IPS-18a (cell line): ENCODE measurements at regions not wholly inside any gene's neighbourhood (a gene's known extent, or its start where the extent isn't known, plus 50 kb on each side); places are given as distances from the start of the nearest gene placed in this dataset.

Source experiments
- H3K27ac ChIP-seq: one replicate; pipeline ENCODE4 v1.5.1; 2013; ENCODE audit warnings: low read length
- H3K27me3 ChIP-seq: one replicate; pipeline ENCODE4 v1.6.1; 2013; ENCODE audit warnings: mild to moderate bottlenecking, low read length; ENCODE audit not compliant: control insufficient read depth, insufficient read depth
- H3K36me3 ChIP-seq: one replicate; pipeline ENCODE4 v1.6.1; 2013; ENCODE audit warnings: low read depth, low read length; ENCODE audit not compliant: control insufficient read depth
- H3K4me1 ChIP-seq: one replicate; pipeline ENCODE4 v1.6.1; 2013; ENCODE audit warnings: low read depth, low read length; ENCODE audit not compliant: control insufficient read depth
- H3K4me3 ChIP-seq: one replicate; pipeline ENCODE4 v1.5.1; 2013; ENCODE audit warnings: low read length
- H3K9ac ChIP-seq: one replicate; pipeline ENCODE4 v1.6.1; 2013; ENCODE audit warnings: mild to moderate bottlenecking, low read length, moderate library complexity
- H3K9me3 ChIP-seq: one replicate; pipeline ENCODE4 v1.6.1; 2013; ENCODE audit warnings: low read depth, low read length; ENCODE audit not compliant: control insufficient read depth

GRCh38 chr5:89443508-89443907 is 560.5 kb upstream of the MEF2C start:
- Histone ChIP-seq H3K4me3 (no peak overlapping the region), H3K27me3 (no peaks in the 10 kb centered on the region), H3K36me3 (no peaks in the 10 kb centered on the region), H3K4me1 (peaks cover 16% of the 10 kb centered on the region), H3K9me3 (no peaks in the 10 kb centered on the region), H3K9ac (no peak overlapping the region), H3K27ac (no peak overlapping the region)

- no peaks in the 10 kb centered on the region for H3K27me3 ChIP-seq
- H3K4me3 ChIP-seq, result no peak overlapping the region
- H3K36me3 ChIP-seq, result no peaks in the 10 kb centered on the region
- no peak overlapping the region for H3K27ac ChIP-seq
- H3K4me1 ChIP-seq, result peaks cover under 1% of the 10 kb centered on the region
- H3K9me3 ChIP-seq, result no peaks in the 10 kb centered on the region
- no peak overlapping the region for H3K9ac ChIP-seq
These were observed 559.0 kb upstream of the MEF2C start for GRCh38 chr5:89441965-89442364.

- H3K4me1 ChIP-seq, result no peaks in the 10 kb centered on the region
- H3K9me3 ChIP-seq, result no peaks in the 10 kb centered on the region
- H3K27ac ChIP-seq, result no peak overlapping the region
- H3K4me3 ChIP-seq, result no peak overlapping the region
- no peaks in the 10 kb centered on the region for H3K36me3 ChIP-seq
- no peak overlapping the region for H3K9ac ChIP-seq
- no peaks in the 10 kb centered on the region for H3K27me3 ChIP-seq
These were observed 557.7 kb upstream of the MEF2C start for GRCh38 chr5:89440670-89441069.

GRCh38 chr5:89437450-89438435 is 554.8 kb upstream of the MEF2C start:
- H3K27ac ChIP-seq, result no peak overlapping the region

GRCh38 chr5:89436464-89436863 is 553.5 kb upstream of the MEF2C start:
- Histone ChIP-seq H3K9ac (no peak overlapping the region), H3K36me3 (no peaks in the 10 kb centered on the region), H3K27ac (no peak overlapping the region), H3K9me3 (no peaks in the 10 kb centered on the region), H3K4me1 (peaks cover 4% of the 10 kb centered on the region), H3K4me3 (no peak overlapping the region), H3K27me3 (no peaks in the 10 kb centered on the region)

More at GRCh38 chr5:89437450-89438435, 554.8 kb upstream of the MEF2C start:
- H3K27me3 ChIP-seq, result no peaks in the 10 kb centered on the region
- peaks cover 2% of the 10 kb centered on the region for H3K4me1 ChIP-seq
- no peaks in the 10 kb centered on the region for H3K9me3 ChIP-seq
- H3K36me3 ChIP-seq, result no peaks in the 10 kb centered on the region
- no peak overlapping the region for H3K4me3 ChIP-seq
- H3K9ac ChIP-seq, result no peak overlapping the region

GRCh38 chr5:89435347-89435746 is 552.4 kb upstream of the MEF2C start:
- H3K36me3 ChIP-seq, result no peaks in the 10 kb centered on the region
- H3K4me3 ChIP-seq, result no peak overlapping the region
- no peaks in the 10 kb centered on the region for H3K9me3 ChIP-seq
- peaks cover 4% of the 10 kb centered on the region for H3K4me1 ChIP-seq
- H3K27ac ChIP-seq, result no peak overlapping the region
- H3K27me3 ChIP-seq, result no peaks in the 10 kb centered on the region
- H3K9ac ChIP-seq, result no peak overlapping the region

GRCh38 chr5:89428624-89429023 is 545.6 kb upstream of the MEF2C start:
- Histone ChIP-seq H3K36me3 (no peaks in the 10 kb centered on the region), H3K9ac (no peak overlapping the region), H3K4me1 (peaks cover 4% of the 10 kb centered on the region), H3K4me3 (no peak overlapping the region), H3K27me3 (no peaks in the 10 kb centered on the region), H3K27ac (no peak overlapping the region), H3K9me3 (no peaks in the 10 kb centered on the region)

GRCh38 chr5:89425062-89425461 is 542.1 kb upstream of the MEF2C start:
- no peak overlapping the region for H3K27ac ChIP-seq
- H3K36me3 ChIP-seq, result no peaks in the 10 kb centered on the region

GRCh38 chr5:89421035-89421434 is 538.1 kb upstream of the MEF2C start:
- H3K9me3 ChIP-seq, result no peaks in the 10 kb centered on the region
- no peak overlapping the region for H3K27ac ChIP-seq
- no peaks in the 10 kb centered on the region for H3K4me1 ChIP-seq
- H3K4me3 ChIP-seq, result no peak overlapping the region
- H3K36me3 ChIP-seq, result no peaks in the 10 kb centered on the region
- no peak overlapping the region for H3K9ac ChIP-seq
- no peaks in the 10 kb centered on the region for H3K27me3 ChIP-seq

More at GRCh38 chr5:89425062-89425461, 542.1 kb upstream of the MEF2C start:
- Histone ChIP-seq H3K27me3 (no peaks in the 10 kb centered on the region), H3K9ac (no peak overlapping the region), H3K9me3 (no peaks in the 10 kb centered on the region), H3K4me3 (no peak overlapping the region), H3K4me1 (no peaks in the 10 kb centered on the region)

GRCh38 chr5:89418407-89419085 is 535.6 kb upstream of the MEF2C start:
- H3K9me3 ChIP-seq, result no peaks in the 10 kb centered on the region
- H3K27ac ChIP-seq, result no peak overlapping the region
- H3K9ac ChIP-seq, result no peak overlapping the region
- H3K4me3 ChIP-seq, result no peak overlapping the region
- H3K36me3 ChIP-seq, result no peaks in the 10 kb centered on the region
- H3K4me1 ChIP-seq, result no peaks in the 10 kb centered on the region
- no peaks in the 10 kb centered on the region for H3K27me3 ChIP-seq

- H3K9ac ChIP-seq, result no peak overlapping the region
- no peaks in the 10 kb centered on the region for H3K9me3 ChIP-seq
- no peak overlapping the region for H3K27ac ChIP-seq
- H3K4me1 ChIP-seq, result no peaks in the 10 kb centered on the region
- no peak overlapping the region for H3K4me3 ChIP-seq
- no peaks in the 10 kb centered on the region for H3K36me3 ChIP-seq
- H3K27me3 ChIP-seq, result no peaks in the 10 kb centered on the region
These were observed 535.0 kb upstream of the MEF2C start for GRCh38 chr5:89417990-89418389.
